ENCODE measurements at regions not wholly inside any gene's neighbourhood (a gene's known extent, or its start where the extent isn't known, plus 50 kb on each side); places are given as distances from the start of the nearest gene placed in this dataset.

GRCh38 chr21:17348357-17348756, 164.5 kb upstream of the CXADR start:
- ATAC-seq (no peak), DNase-seq (ENCODE audit: low spot score in 2 of 2) (no peak)
- Mint-ChIP-seq H3K27ac (no peak overlapping the region), H3K9me3 (peaks cover 14 to 19% of the 10 kb centered on the region in 2 donors), H3K36me3 (peaks cover 0 to 10% of the 10 kb centered on the region in 2 donors)

DNA sequence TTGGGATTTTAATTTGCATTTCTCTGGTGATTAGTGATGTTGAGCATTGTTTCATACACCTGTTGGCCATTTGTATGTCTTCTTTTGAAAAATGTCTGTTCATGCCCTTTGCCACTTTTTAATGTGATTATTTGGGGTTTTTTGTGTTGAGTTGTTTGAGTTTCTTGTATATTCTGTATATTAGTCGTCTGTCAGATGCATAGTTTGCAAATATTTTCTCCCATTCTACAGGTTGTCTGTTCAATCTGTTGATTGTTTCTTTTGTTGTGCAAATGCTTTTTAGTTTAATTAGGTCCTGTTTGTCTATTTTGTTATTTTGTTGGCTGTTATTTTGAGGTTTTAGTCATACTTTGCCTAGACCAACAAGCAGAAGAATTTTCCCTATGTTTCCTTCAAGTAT, 164.0 kb upstream of the CXADR start:
- no peak for ATAC-seq
- Mint-ChIP-seq H3K27ac (no peak overlapping the region), H3K36me3 (peaks cover 0 to 10% of the 10 kb centered on the region in 2 donors), H3K9me3 (peaks cover 11 to 14% of the 10 kb centered on the region in 2 donors)
- no peak for DNase-seq (ENCODE audit: low spot score in 2 of 2)

DNA sequence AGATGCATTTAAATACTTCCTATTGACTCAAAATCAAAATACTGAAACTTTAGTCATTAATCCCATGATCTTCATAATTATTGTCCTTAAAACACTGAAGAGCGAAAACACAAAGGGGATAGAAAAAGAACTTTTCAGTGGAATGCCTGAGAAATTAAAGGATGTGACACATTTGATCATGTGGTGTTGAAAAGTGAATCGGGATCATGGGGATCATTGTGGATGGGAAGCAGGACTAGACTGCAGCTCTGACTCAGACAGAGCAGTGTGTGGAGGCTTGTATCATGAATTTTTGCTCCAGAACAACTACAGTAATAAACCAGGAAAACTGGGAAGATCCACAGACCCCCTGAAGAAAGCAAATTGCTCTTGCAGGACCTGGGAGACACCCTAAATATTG, 161.1 kb upstream of the CXADR start:
- DNase-seq (ENCODE audit: low spot score in 2 of 2), result no peak
- ATAC-seq, result no peak
- H3K36me3 Mint-ChIP-seq, result peaks cover 0 to 10% of the 10 kb centered on the region in 2 donors
- no peak overlapping the region for H3K27ac Mint-ChIP-seq
- peaks cover 7 to 11% of the 10 kb centered on the region in 2 donors for H3K9me3 Mint-ChIP-seq

DNA sequence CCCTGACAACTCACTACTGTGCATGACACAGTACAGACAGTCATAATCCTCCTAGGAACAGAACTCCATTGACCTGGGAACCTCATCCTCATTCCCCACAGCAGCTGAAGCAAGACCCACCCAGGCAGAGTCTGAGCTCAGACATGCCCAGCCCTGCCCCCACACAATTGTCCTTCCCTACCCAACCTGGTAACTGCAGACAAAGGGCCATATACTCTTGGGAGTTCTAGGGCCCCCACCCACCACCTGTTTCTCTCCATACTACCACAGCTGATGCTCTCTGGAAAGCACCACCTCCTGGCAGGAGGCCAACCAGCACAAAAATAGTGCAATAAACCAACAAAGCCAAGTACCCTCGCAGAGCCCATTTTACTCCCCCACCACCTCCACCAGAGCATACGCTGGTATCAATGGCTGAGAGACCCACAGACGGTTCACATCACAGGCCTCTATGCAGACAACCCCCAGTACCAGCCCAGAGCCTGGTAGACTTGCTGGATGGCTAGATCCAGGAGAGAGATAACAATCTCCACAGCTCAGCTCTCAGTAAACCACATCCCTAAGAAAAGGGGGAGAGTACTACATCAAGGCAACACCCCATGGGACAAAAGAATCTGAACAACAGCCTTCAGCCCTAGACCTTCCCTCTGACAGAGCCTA, 159.7 kb upstream of the CXADR start:
- Mint-ChIP-seq H3K9me3 (peaks cover 7 to 11% of the 10 kb centered on the region in 2 donors), H3K27ac (no peak overlapping the region), H3K36me3 (peaks cover 0 to 10% of the 10 kb centered on the region in 2 donors)
- no peak for DNase-seq (ENCODE audit: low spot score in 2 of 2)
- ATAC-seq, result no peak

DNA sequence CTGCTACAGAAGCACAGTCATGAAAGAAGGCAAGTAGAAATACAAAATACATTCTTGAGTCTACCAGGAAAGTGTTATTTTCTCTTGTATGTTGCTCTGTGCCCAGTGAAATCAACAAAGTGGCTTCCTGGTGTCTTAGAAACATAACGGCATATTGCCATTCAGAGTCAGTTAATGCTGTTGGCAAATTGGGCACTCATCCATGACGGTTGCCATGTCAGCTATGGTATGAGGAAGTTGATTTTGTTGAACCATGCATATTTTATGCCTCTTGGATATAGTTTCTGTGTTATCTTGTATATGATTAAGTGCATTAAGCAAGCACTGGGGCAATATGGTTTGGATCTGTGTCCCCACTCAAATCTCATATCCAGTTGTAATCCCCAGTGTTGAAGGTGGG, 153.1 kb upstream of the CXADR start:
- ATAC-seq (no peak), DNase-seq (ENCODE audit: low spot score in 2 of 2) (no peak)
- Mint-ChIP-seq H3K9me3 (peaks cover 0 to 3% of the 10 kb centered on the region in 2 donors), H3K36me3 (no peaks in the 10 kb centered on the region), H3K27ac (no peak overlapping the region)

- no peak overlapping the region for H3K27ac Mint-ChIP-seq
Measured at GRCh38 chr21:17368748-17369363, 144.0 kb upstream of the CXADR start.

GRCh38 chr21:17370263-17370662, 142.6 kb upstream of the CXADR start:
- Mint-ChIP-seq H3K27ac (no peak overlapping the region), H3K9me3 (no peaks in the 10 kb centered on the region), H3K36me3 (no peaks in the 10 kb centered on the region)
- no peak for DNase-seq (ENCODE audit: low spot score in 2 of 2)
- no peak for ATAC-seq

More at GRCh38 chr21:17368748-17369363, 144.0 kb upstream of the CXADR start:
- no peak for DNase-seq (ENCODE audit: low spot score in 2 of 2)
- Mint-ChIP-seq H3K36me3 (no peaks in the 10 kb centered on the region), H3K9me3 (no peaks in the 10 kb centered on the region)
- no peak for ATAC-seq

- DNase-seq (ENCODE audit: low spot score in 2 of 2), result no peak
- Mint-ChIP-seq H3K27ac (no peak overlapping the region), H3K36me3 (no peaks in the 10 kb centered on the region), H3K9me3 (no peaks in the 10 kb centered on the region)
- no peak for ATAC-seq
Measured at GRCh38 chr21:17370916-17371315, 141.9 kb upstream of the CXADR start.

GRCh38 chr21:17371450-17371849, 141.4 kb upstream of the CXADR start:
- no peaks in the 10 kb centered on the region for H3K36me3 Mint-ChIP-seq
- ATAC-seq (peak in 1 of 2 donors; percentile 34), DNase-seq (ENCODE audit: low spot score in 2 of 2) (no peak)
- H3K9me3 Mint-ChIP-seq, result no peaks in the 10 kb centered on the region
- H3K27ac Mint-ChIP-seq, result no peak overlapping the region

- ATAC-seq, result no peak
- Mint-ChIP-seq H3K36me3 (no peaks in the 10 kb centered on the region), H3K9me3 (no peaks in the 10 kb centered on the region), H3K27ac (no peak overlapping the region)
- no peak for DNase-seq (ENCODE audit: low spot score in 2 of 2)
Measured at GRCh38 chr21:17372200-17372599, 140.6 kb upstream of the CXADR start.

DNA sequence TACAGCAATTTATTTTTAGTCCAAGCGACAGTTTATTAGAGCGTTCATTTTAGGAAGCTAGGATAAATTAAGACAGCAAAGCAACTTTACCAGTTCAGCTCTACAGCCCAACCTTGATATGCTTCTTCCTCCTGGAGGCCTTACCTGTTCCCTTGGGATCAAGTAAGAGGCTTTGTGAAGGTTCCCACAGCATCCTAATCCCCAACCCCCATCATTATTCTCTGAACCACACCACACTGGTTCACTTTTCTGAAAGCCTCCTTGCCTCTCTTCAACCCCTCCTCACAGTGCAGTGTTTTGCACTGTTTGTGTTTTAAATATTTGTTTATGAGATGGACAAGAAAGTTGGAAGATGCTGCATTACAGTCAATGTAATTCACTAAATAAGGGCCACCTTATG, 126.3 kb upstream of the CXADR start:
- Mint-ChIP-seq H3K27ac (no peak overlapping the region), H3K9me3 (peaks cover 0 to 6% of the 10 kb centered on the region in 2 donors), H3K36me3 (no peaks in the 10 kb centered on the region)
- ATAC-seq (no peak), DNase-seq (ENCODE audit: low spot score in 2 of 2) (no peak)

- no peak overlapping the region for H3K27ac Mint-ChIP-seq
- H3K36me3 Mint-ChIP-seq, result no peaks in the 10 kb centered on the region
- peak in 1 of 2 donors; percentile 54 for DNase-seq (ENCODE audit: low spot score in 2 of 2)
- peaks cover 0 to 4% of the 10 kb centered on the region in 2 donors for H3K9me3 Mint-ChIP-seq
- peak; percentile 45 to 54 for ATAC-seq
Measured at GRCh38 chr21:17387030-17387617, 125.7 kb upstream of the CXADR start.

DNA sequence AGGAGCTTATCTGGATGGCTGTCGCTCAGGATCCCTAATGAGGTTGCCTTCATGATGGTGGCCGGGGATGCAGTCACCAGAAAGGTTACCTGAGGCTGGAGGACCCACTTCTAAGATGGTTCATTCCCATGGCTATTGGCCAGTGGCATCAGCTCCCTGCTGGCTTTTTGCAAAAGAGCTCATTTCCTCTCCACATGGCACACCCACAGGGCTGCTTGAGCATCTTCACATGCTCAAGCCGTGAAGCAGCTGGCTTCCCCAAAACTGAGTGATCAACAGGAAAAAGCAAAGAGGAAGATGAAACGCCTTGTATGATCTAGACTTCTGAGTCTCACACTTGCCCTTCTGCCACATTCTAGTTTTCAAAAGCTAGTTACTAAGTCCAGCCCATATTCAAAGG, 124.6 kb upstream of the CXADR start:
- no peaks in the 10 kb centered on the region for H3K9me3 Mint-ChIP-seq
- DNase-seq (ENCODE audit: low spot score in 2 of 2) (no peak), ATAC-seq (no peak)

DNA sequence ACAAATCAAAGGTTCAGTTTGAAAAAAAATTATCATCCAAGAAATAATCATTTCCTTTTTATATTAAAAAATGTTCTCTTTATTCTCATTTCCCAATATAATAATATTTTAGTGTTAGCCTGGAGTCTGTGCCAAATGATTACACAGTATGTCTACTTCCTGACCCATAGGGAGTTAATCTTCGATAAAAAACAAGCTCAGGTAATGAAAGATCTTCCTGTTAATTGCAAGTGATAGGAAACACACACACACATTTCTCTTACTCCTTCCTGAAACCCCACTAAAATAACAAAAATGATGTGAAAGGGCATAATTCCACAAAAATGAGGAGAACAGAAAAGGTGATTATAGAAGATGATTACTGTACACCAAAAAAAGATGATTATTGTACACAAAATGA, 123.5 kb upstream of the CXADR start:
- ATAC-seq, result no peak
- H3K27ac Mint-ChIP-seq, result no peak overlapping the region
- no peak for DNase-seq (ENCODE audit: low spot score in 2 of 2)
- H3K36me3 Mint-ChIP-seq, result no peaks in the 10 kb centered on the region
- H3K9me3 Mint-ChIP-seq, result no peaks in the 10 kb centered on the region

More for the DNA sequence above, 124.6 kb upstream of the CXADR start:
- H3K27ac Mint-ChIP-seq, result no peak overlapping the region
- no peaks in the 10 kb centered on the region for H3K36me3 Mint-ChIP-seq

GRCh38 chr21:17390569-17390968, 122.3 kb upstream of the CXADR start:
- Mint-ChIP-seq H3K36me3 (no peaks in the 10 kb centered on the region), H3K27ac (no peak overlapping the region), H3K9me3 (no peaks in the 10 kb centered on the region)
- ATAC-seq (no peak), DNase-seq (ENCODE audit: low spot score in 2 of 2) (no peak)

GRCh38 chr21:17391811-17392340, 121.0 kb upstream of the CXADR start:
- DNase-seq (ENCODE audit: low spot score in 2 of 2), result no peak
- no peak for ATAC-seq
- H3K9me3 Mint-ChIP-seq, result no peaks in the 10 kb centered on the region
- no peak overlapping the region for H3K27ac Mint-ChIP-seq
- H3K36me3 Mint-ChIP-seq, result no peaks in the 10 kb centered on the region

GRCh38 chr21:17393413-17393812, 119.4 kb upstream of the CXADR start:
- Mint-ChIP-seq H3K27ac (no peak overlapping the region), H3K9me3 (no peaks in the 10 kb centered on the region), H3K36me3 (no peaks in the 10 kb centered on the region)
- no peak for ATAC-seq
- DNase-seq (ENCODE audit: low spot score in 2 of 2), result no peak
